Prostate gland (tissue), 2 donors: ENCODE measurements at regions not wholly inside any gene's neighbourhood (a gene's known extent, or its start where the extent isn't known, plus 50 kb on each side); places are given as distances from the start of the nearest gene placed in this dataset.

Experiments
- DNase-seq: peaks from one replicate; pipeline ENCODE4 v3.0.0-alpha.2; 2019; ENCODE audit warnings: low spot score
- H3K27ac ChIP-seq, 2 donors: fragments of 200-600 bp; sonication (generic); 2 replicates each; pipeline ENCODE4 v1.5.1; 2017 to 2019
- H3K27me3 ChIP-seq: fragments of 200-600 bp; sonication (generic); replicated peaks from 2 replicates; pipeline ENCODE4 v1.5.1; 2019; ENCODE audit not compliant: insufficient read depth
- H3K36me3 ChIP-seq, 2 donors: fragments of 200-600 bp; sonication (generic); 1 replicate in 1 of 2; 2 replicates in 1 of 2; pipeline versions ENCODE4 v1.5.1 to v1.8.1; 2017 to 2019
- H3K4me1 ChIP-seq: fragments of 200-600 bp; sonication (generic); replicated peaks from 2 replicates; pipeline ENCODE4 v1.5.1; 2019
- H3K4me3 ChIP-seq, 2 donors: fragments of 200-600 bp; sonication (generic); 2 replicates each; pipeline ENCODE4 v1.5.1; 2017 to 2019
- H3K9me3 ChIP-seq: fragments of 200-600 bp; sonication (generic); 2 replicates; pipeline ENCODE4 v1.5.1; 2017
- POLR2A ChIP-seq: fragments of 450-650 bp; IDR thresholded peaks from one replicate; pipeline ENCODE4 v1.6.1; 2016; ENCODE audit warnings: antibody characterized with exemption, mild to moderate bottlenecking
- POLR2AphosphoS5 ChIP-seq: sonication (generic); formaldehyde crosslinking; IDR thresholded peaks from one replicate; pipeline ENCODE4 v1.6.1; 2017; ENCODE audit warnings: antibody characterized with exemption
- WGBS: methylation state at CpG from one replicate; pipeline ENCODE4 v1.1.5; 2018; 5-methylcytosine and 5-hydroxymethylcytosine counted together
- intact Hi-C: fragments of 100-400 bp; cut with DNase I; formaldehyde crosslinking; loops from one replicate; pipeline ENCODE4 v1.14.2; 2022
- TF ChIP-seq, protein P1 (sequence below), 4 experiments: fragments of 200-600 bp in 2 of 4; fragments of 450-650 bp in 2 of 4; sonication (generic) in 2 of 4; IDR thresholded peaks; 1 replicate in 3 of 4; 2 replicates in 1 of 4; pipeline ENCODE4 v1.5.1; 2016 to 2019; ENCODE audit warnings: antibody characterized with exemption in 4 of 4, mild to moderate bottlenecking in 2 of 4, moderate library complexity in 2 of 4

DNA sequence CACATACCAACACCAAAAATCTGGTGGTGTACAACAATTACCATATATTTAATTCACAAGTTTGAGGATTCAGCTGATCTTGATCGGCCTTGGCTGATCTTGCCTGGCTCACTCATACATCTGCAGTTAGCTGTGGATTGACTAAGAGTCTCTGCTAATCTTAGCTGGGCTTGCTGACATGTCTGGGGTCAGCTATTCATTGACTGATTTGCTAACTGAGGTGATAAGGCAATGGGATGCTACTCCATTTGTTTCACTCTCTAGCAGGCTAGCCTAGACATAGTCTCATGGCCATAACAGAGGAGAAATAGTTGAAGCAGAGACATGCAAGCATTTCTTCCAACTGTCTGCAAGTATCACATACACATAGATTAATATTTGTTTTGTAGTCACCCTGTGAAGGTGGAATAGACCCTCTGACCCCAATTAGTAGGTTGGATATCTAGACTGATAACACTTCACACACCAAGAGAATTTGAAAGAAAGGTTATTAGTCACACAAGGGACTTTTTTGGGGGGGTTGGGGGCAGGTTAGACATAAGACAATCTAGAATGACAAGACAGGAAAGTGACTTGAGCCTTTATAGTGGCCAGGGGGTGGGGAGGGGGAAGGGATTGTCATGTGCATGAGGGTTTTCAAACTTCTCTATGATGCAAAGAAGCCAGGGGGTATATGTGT, 142.3 kb downstream of the BARHL2 start:
- no peaks in the 10 kb centered on the region for H3K4me1 ChIP-seq
- intact Hi-C loops = no loop called here
- no peaks in the 10 kb centered on the region for H3K36me3 ChIP-seq
- no peak for DNase-seq
- no peak overlapping the region for H3K27ac ChIP-seq
- H3K9me3 ChIP-seq = no peaks in the 10 kb centered on the region
- no peaks in the 10 kb centered on the region for H3K27me3 ChIP-seq
- no peak for TF ChIP-seq POLR2AphosphoS5
- TF ChIP-seq POLR2A = no peak
- TF ChIP-seq, protein P1, sequence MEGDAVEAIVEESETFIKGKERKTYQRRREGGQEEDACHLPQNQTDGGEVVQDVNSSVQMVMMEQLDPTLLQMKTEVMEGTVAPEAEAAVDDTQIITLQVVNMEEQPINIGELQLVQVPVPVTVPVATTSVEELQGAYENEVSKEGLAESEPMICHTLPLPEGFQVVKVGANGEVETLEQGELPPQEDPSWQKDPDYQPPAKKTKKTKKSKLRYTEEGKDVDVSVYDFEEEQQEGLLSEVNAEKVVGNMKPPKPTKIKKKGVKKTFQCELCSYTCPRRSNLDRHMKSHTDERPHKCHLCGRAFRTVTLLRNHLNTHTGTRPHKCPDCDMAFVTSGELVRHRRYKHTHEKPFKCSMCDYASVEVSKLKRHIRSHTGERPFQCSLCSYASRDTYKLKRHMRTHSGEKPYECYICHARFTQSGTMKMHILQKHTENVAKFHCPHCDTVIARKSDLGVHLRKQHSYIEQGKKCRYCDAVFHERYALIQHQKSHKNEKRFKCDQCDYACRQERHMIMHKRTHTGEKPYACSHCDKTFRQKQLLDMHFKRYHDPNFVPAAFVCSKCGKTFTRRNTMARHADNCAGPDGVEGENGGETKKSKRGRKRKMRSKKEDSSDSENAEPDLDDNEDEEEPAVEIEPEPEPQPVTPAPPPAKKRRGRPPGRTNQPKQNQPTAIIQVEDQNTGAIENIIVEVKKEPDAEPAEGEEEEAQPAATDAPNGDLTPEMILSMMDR (IDR thresholded peaks at IDR 0.05) = no peak
- H3K4me3 ChIP-seq = no peak overlapping the region
- WGBS = 86% methylated on average over 1 of the region's 1 CpG

DNA sequence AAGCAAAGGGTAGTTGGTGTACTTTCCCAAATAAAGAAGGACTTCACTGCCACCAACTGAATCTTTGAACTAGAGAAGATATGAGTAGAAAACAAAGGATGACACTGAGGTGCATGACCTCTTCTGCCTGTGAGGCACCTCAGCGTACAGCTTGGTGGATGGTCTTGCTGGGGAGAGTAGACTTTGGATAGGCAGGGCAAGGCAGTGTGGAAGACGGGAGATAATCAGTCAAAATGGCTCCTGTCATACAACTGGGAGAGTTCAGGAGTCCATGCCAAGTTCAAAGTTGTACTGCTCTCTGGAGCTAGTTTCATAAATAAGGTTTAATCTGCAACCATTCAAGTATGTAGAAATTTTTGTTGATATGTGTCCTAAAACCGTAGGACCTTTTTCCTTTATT, 143.4 kb downstream of the BARHL2 start:
- TF ChIP-seq POLR2AphosphoS5 (no peak), POLR2A (no peak)
- TF ChIP-seq, protein P1 (IDR thresholded peaks at IDR 0.05) = no peak
- no peak for DNase-seq
- H3K27me3 ChIP-seq = no peaks in the 10 kb centered on the region
- H3K36me3 ChIP-seq = no peaks in the 10 kb centered on the region
- WGBS = 83% methylated on average over 3 of the region's 3 CpGs
- no peak overlapping the region for H3K4me3 ChIP-seq
- H3K4me1 ChIP-seq = no peaks in the 10 kb centered on the region
- no peak overlapping the region for H3K27ac ChIP-seq
- no peaks in the 10 kb centered on the region for H3K9me3 ChIP-seq
- intact Hi-C loops = no loop called here

DNA sequence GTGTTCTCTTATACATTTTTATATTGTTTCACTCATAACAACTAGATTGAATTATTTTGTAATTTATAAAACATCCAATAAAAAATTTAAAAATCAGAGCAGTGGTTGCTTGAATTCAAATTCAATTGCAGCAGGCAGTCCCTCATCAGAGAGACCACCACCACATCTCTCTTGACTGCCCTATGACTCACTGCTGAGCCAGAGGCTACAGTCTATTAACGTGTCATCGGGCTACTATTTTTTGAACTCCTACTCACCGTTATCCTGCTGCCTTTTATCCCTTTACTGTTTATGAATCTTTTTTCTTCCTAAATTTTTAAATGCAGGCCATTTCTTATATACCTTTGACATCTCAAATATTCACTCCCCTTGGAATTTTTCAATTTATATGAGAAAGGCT, 144.7 kb downstream of the BARHL2 start:
- Histone ChIP-seq H3K4me1 (no peaks in the 10 kb centered on the region), H3K27me3 (no peaks in the 10 kb centered on the region), H3K36me3 (no peaks in the 10 kb centered on the region), H3K4me3 (no peak overlapping the region), H3K27ac (no peak overlapping the region), H3K9me3 (no peaks in the 10 kb centered on the region)
- TF ChIP-seq, protein P1 (IDR thresholded peaks at IDR 0.05) = no peak
- TF ChIP-seq POLR2AphosphoS5 (no peak), POLR2A (no peak)
- WGBS = 87% methylated on average over 3 of the region's 3 CpGs
- intact Hi-C loops = no loop called here
- DNase-seq = no peak

DNA sequence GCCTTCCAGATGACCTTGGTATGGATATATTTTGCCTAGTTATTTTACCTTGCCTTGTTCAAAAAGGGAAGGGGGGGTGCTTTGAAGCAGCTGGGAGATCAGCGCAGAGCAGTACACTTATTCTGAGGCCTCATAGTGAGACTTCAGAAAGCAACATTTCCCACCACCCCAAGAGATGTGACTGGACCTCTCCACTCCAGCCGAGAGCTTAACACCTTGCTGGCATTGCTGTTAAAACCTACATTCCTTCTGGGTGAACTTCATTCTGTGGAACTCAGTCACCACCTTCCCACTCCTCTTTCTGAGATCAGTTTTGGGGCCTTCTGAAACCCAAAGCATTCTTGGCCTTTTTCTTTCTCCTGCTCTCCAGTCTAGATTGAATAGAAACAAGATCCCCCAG, 148.7 kb downstream of the BARHL2 start:
- no peaks in the 10 kb centered on the region for H3K36me3 ChIP-seq
- H3K27ac ChIP-seq = no peak overlapping the region
- intact Hi-C loops = no loop called here
- TF ChIP-seq, protein P1 (IDR thresholded peaks at IDR 0.05) = no peak
- no peak for TF ChIP-seq POLR2AphosphoS5
- TF ChIP-seq POLR2A = no peak
- H3K4me1 ChIP-seq = no peaks in the 10 kb centered on the region
- no peak overlapping the region for H3K4me3 ChIP-seq
- WGBS = 88% methylated on average over 2 of the region's 2 CpGs
- DNase-seq = no peak
- H3K9me3 ChIP-seq = no peaks in the 10 kb centered on the region
- no peaks in the 10 kb centered on the region for H3K27me3 ChIP-seq

DNA sequence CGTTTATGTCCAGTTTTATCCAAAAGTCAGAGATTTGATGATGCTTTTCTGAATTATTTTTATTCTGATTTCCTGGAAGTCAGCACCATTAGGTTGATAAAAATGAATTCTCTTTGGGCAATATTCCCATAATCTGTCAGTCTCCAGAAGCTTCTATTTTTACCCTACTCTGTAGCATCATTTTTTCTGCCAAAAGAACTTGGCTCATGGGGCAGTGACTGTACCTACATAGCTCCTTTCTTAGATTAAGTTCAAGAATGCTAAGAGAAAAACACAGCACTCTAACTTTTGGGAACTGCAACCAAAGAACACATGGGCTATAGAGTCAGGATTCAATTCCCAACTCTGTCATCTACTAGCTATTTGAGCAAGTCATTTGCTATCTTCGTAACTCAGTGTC, 152.9 kb downstream of the BARHL2 start:
- intact Hi-C loops = no loop called here
- no peak for DNase-seq
- no peaks in the 10 kb centered on the region for H3K4me1 ChIP-seq
- WGBS = 86% methylated on average over 2 of the region's 2 CpGs
- no peak overlapping the region for H3K27ac ChIP-seq
- TF ChIP-seq, protein P1 (IDR thresholded peaks at IDR 0.05) = no peak
- TF ChIP-seq POLR2AphosphoS5 (no peak), POLR2A (no peak)
- no peak overlapping the region for H3K4me3 ChIP-seq
- no peaks in the 10 kb centered on the region for H3K36me3 ChIP-seq
- no peaks in the 10 kb centered on the region for H3K27me3 ChIP-seq
- H3K9me3 ChIP-seq = no peaks in the 10 kb centered on the region
